Heart right ventricle (tissue), 16 donors: ENCODE measurements at regions not wholly inside any gene's neighbourhood (a gene's known extent, or its start where the extent isn't known, plus 50 kb on each side); places are given as distances from the start of the nearest gene placed in this dataset.

Source experiments
- ATAC-seq, 8 donors: fragments of 200-7000 bp; cut with Tn5 transposase; one replicate each; pipeline ENCODE4 v1.9.1; 2020; ENCODE audit warnings: mild to moderate bottlenecking in 8 of 8, moderate library complexity in 8 of 8, moderate number of reproducible peaks in 1 of 8
- DNase-seq, 2 donors: peaks; one replicate each; pipeline ENCODE4 v3.0.0-alpha.2; 2020
- H3K27ac ChIP-seq, 10 donors: fragments of 200-600 bp; sonication (generic) in 2 of 10; one replicate each; pipeline versions ENCODE4 v1.5.0 to v1.8.0; 2020 to 2022; ENCODE audit warnings: mild to moderate bottlenecking in 3 of 10
- H3K27me3 ChIP-seq, 7 donors: fragments of 200-600 bp; one replicate each; pipeline ENCODE4 v1.8.0; 2021 to 2022; ENCODE audit warnings: mild to moderate bottlenecking in 2 of 7
- H3K36me3 ChIP-seq, 9 donors: fragments of 200-600 bp; sonication (generic) in 1 of 9; one replicate each; pipeline versions ENCODE4 v1.5.0 to v1.8.0; 2020 to 2022; ENCODE audit warnings: mild to moderate bottlenecking in 2 of 9
- H3K4me1 ChIP-seq, 9 donors: fragments of 200-600 bp; sonication (generic) in 1 of 9; one replicate each; pipeline versions ENCODE4 v1.5.0 to v1.8.0; 2020 to 2022; ENCODE audit warnings: mild to moderate bottlenecking in 4 of 9
- H3K4me3 ChIP-seq, 10 donors: fragments of 200-600 bp; sonication (generic) in 2 of 10; one replicate each; pipeline versions ENCODE4 v1.5.0 to v1.8.0; 2020 to 2022; ENCODE audit warnings: mild to moderate bottlenecking in 7 of 10, moderate library complexity in 2 of 10
- H3K9me3 ChIP-seq, 11 donors: fragments of 200-600 bp in 10 of 11; sonication (generic) in 2 of 11; one replicate each; pipeline versions ENCODE4 v1.5.0 to v1.8.0; 2013 to 2022; ENCODE audit warnings: mild to moderate bottlenecking in 2 of 11, control low read depth in 1 of 11, moderate library complexity in 1 of 11
- CTCF ChIP-seq, 9 donors: fragments of 200-600 bp; sonication (generic) in 2 of 9; IDR thresholded peaks; one replicate each; pipeline versions ENCODE4 v1.5.0 to v1.8.0; 2021 to 2022; ENCODE audit warnings: antibody characterized with exemption in 9 of 9, mild to moderate bottlenecking in 5 of 9, moderate library complexity in 1 of 9
- WGBS, 2 donors: extraction: QIAGEN DNeasy Blood & Tissue Kit; methylation state at CpG; one replicate each; pipeline ENCODE4 v1.1.7; 2013; ENCODE audit warnings: inconsistent platforms in 1 of 2; 5-methylcytosine and 5-hydroxymethylcytosine counted together
- intact Hi-C, 10 donors: fragments of 100-400 bp; cut with DNase I; formaldehyde crosslinking; loops; one replicate each; pipeline versions ENCODE4 v1.11.1 to v1.14.2; 2022
- donor health status: Arrhythmogenic right ventricular cardiomyopathy.
- donor health status: ischemic (EF 13 %, LVEDD 7.1; RV severe dilation, severe dysfunction).
- donor health status: healthy with polysubstance abuse.
- donor health status: DM: no; HTN: yes; CAD: no.
- donor health status: DM: no; HTN: no; CAD: no.
- donor health status: ischemic (EF 25% LVEDD 6.9; RV normal size, moderate dysfunction).
- donor health status: ischemic (EF 25% LVEDD 5.7; RV mildly dilated, moderate dysfunction).
- donor health status: healthy.
- donor health status: DM: yes; HTN: yes; CAD: no.
- donor health status: Ischemic cardiomyopathy.
- donor health status: ischemic (EF 35%, LVEDD 5.7; RV mildly dilated, moderate dysfunction).
- donor health status: nonischemic (EF 11% LVEDD 7.7; RV severe dilation, severe dysfunction).
- donor health status: DM: yes; HTN: yes; CAD: no.
- donor health status: PGD.
- donor health status: ischemic (EF 29% LVEDD 5.4; RV normal size, mild dysfunction).
- donor health status: nonischemic (EF 23%, LVEDD 6.1; RV moderate dilation, normal function).

GRCh38 chr5:68426586-68426985 lies 211.0 kb downstream of the PIK3R1 start:
- ATAC-seq (no peak), DNase-seq (no peak)
- WGBS, 2 donors, result 79 to 80% methylated on average over 4 of the region's 4 CpGs
- H3K27me3 ChIP-seq, result no peaks in the 10 kb centered on the region
- no peak for TF ChIP-seq CTCF (IDR thresholded peaks at IDR 0.05)
- H3K9me3 ChIP-seq, result no peaks in the 10 kb centered on the region
- H3K27ac ChIP-seq, result no peak overlapping the region
- H3K36me3 ChIP-seq, result no peaks in the 10 kb centered on the region
- intact Hi-C loops, result no loop called here
- H3K4me3 ChIP-seq, result no peak overlapping the region
- peaks cover 0 to 22% (median 0%) of the 10 kb centered on the region in 9 donors for H3K4me1 ChIP-seq

- Histone ChIP-seq H3K4me1 (peaks cover 0 to 32% (median 8%) of the 10 kb centered on the region in 9 donors), H3K27me3 (no peaks in the 10 kb centered on the region), H3K4me3 (no peak overlapping the region), H3K36me3 (no peaks in the 10 kb centered on the region), H3K27ac (no peak overlapping the region), H3K9me3 (no peaks in the 10 kb centered on the region)
- ATAC-seq, result no peak
- TF ChIP-seq CTCF (IDR thresholded peaks at IDR 0.05), result no peak
- DNase-seq, result no peak
- intact Hi-C loops, result no loop called here
- 93 to 95% methylated on average over 9 of the region's 9 CpGs for WGBS, 2 donors
These were observed 212.8 kb downstream of the PIK3R1 start for GRCh38 chr5:68428231-68428811.

- no peaks in the 10 kb centered on the region for H3K36me3 ChIP-seq
- WGBS, 2 donors, result 96% methylated on average over 2 of the region's 2 CpGs
- ATAC-seq (no peak), DNase-seq (no peak)
- TF ChIP-seq CTCF (IDR thresholded peaks at IDR 0.05), result no peak
- H3K4me3 ChIP-seq, result no peak overlapping the region
- intact Hi-C loops, result no loop called here
- no peaks in the 10 kb centered on the region for H3K9me3 ChIP-seq
- no peaks in the 10 kb centered on the region for H3K27me3 ChIP-seq
- H3K4me1 ChIP-seq, result peaks cover 6 to 41% (median 19%) of the 10 kb centered on the region in 9 donors
- no peak overlapping the region for H3K27ac ChIP-seq
These were observed 214.0 kb downstream of the PIK3R1 start for GRCh38 chr5:68429510-68429909.

- no peak for TF ChIP-seq CTCF (IDR thresholded peaks at IDR 0.05)
- Histone ChIP-seq H3K4me1 (peaks cover 8 to 41% (median 23%) of the 10 kb centered on the region in 9 donors), H3K4me3 (no peak overlapping the region), H3K27ac (no peak overlapping the region), H3K36me3 (no peaks in the 10 kb centered on the region), H3K9me3 (no peaks in the 10 kb centered on the region), H3K27me3 (no peaks in the 10 kb centered on the region)
- ATAC-seq, result no peak
- 78 to 87% methylated on average over 1 of the region's 1 CpG for WGBS, 2 donors
- DNase-seq, result no peak
- intact Hi-C loops, result no loop called here
These were observed 214.7 kb downstream of the PIK3R1 start for GRCh38 chr5:68430279-68430678.
